ENCODE measurements at regions not wholly inside any gene's neighbourhood (a gene's known extent, or its start where the extent isn't known, plus 50 kb on each side); places are given as distances from the start of the nearest gene placed in this dataset.
"Not testable (repeated sequence)": the region's sequence is repeated elsewhere in the genome, so short reads cannot be mapped to it uniquely, and the experiment has no call there.

DNA sequence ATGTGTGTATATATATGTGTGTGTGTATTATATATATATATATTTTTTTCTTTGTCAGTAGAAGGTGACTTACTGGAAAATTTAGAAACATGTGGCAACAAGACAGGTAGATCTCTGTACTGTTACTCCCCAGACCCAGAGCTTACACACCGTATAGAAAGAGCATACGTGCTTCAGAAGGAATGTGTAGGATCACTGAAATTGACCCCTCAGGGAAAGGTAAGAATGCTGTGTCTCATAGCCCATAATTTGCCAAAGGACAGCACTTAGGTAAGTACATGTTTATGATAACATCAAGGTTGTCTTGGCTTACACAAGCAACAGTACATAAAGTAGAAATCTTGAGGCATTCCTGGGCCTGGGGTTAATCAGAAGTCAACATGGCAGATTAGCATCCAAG, 54.2 kb upstream of the PDE3B start:
- H3K27me3 ChIP-seq (replicated peaks; ENCODE audit: control insufficient read depth, insufficient read depth, low read length) = no peaks in the 10 kb centered on the region
- H3K36me3 ChIP-seq (ENCODE audit: control insufficient read depth, insufficient read depth, low read length) = no peaks in the 10 kb centered on the region
- no peak for DNase-seq (ENCODE audit: extremely low read depth, insufficient read length)
- TF ChIP-seq, protein P1, sequence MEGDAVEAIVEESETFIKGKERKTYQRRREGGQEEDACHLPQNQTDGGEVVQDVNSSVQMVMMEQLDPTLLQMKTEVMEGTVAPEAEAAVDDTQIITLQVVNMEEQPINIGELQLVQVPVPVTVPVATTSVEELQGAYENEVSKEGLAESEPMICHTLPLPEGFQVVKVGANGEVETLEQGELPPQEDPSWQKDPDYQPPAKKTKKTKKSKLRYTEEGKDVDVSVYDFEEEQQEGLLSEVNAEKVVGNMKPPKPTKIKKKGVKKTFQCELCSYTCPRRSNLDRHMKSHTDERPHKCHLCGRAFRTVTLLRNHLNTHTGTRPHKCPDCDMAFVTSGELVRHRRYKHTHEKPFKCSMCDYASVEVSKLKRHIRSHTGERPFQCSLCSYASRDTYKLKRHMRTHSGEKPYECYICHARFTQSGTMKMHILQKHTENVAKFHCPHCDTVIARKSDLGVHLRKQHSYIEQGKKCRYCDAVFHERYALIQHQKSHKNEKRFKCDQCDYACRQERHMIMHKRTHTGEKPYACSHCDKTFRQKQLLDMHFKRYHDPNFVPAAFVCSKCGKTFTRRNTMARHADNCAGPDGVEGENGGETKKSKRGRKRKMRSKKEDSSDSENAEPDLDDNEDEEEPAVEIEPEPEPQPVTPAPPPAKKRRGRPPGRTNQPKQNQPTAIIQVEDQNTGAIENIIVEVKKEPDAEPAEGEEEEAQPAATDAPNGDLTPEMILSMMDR (IDR thresholded peaks at IDR 0.05; ENCODE audit: insufficient read depth, low read length, poor library complexity, severe bottlenecking) = no peak
- H3K4me3 ChIP-seq (replicated peaks; ENCODE audit: low read depth, low read length) = no peak overlapping the region

DNA sequence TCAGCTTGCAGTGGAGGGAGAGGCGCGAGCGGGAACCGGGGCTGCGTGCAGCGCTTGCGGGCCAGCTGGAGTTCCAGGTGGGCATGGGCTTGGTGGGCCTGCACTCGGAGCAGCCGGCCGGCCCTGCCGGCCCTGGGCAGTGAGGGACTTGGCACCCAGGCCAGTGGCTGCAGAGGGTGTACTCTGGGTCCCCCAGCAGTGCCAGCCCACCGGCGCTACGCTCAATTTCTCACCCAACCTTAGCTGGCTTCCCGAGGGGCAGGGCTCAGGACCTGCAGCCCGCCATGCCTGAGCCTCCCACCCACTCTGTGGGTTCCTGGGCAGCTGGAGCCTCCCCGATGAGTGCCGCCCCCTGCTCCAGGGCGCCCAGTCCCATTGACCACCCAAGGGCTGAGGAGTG, 52.6 kb upstream of the PDE3B start:
- H3K27me3 ChIP-seq (replicated peaks; ENCODE audit: control insufficient read depth, insufficient read depth, low read length); DNase-seq (ENCODE audit: extremely low read depth, insufficient read length); H3K4me3 ChIP-seq (replicated peaks; ENCODE audit: low read depth, low read length); H3K36me3 ChIP-seq (ENCODE audit: control insufficient read depth, insufficient read depth, low read length): not testable (repeated sequence)

DNA sequence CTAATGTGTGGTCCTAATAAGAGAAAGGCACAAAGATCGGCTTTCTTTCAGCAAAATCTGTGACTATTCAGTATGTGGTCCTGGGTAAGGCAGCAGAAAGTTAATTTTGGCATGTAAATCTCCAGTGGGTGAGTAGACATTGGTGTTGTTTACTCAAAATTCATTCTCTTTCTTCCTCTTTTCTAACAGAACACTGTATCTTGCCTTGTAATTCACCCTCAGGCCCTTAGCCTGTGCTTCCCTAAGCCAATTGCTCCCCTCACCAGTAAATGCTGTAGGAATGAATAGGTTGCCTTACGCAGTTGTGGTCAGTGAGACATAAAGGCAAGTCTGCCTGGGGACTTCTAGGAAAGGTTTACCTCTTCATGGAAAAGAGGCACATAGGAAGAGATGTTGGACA, 49.9 kb upstream of the PDE3B start:
- no peaks in the 10 kb centered on the region for H3K27me3 ChIP-seq (replicated peaks; ENCODE audit: control insufficient read depth, insufficient read depth, low read length)
- H3K36me3 ChIP-seq (ENCODE audit: control insufficient read depth, insufficient read depth, low read length) = no peaks in the 10 kb centered on the region
- TF ChIP-seq, protein P1 (IDR thresholded peaks at IDR 0.05; ENCODE audit: insufficient read depth, low read length, poor library complexity, severe bottlenecking) = no peak
- DNase-seq (ENCODE audit: extremely low read depth, insufficient read length) = no peak
- no peak overlapping the region for H3K4me3 ChIP-seq (replicated peaks; ENCODE audit: low read depth, low read length)
